Peyer's patch (tissue), 4 donors: ENCODE measurements at regions not wholly inside any gene's neighbourhood (a gene's known extent, or its start where the extent isn't known, plus 50 kb on each side); places are given as distances from the start of the nearest gene placed in this dataset.

Source experiments
- CTCF ChIP-seq, 6 experiments: fragments of 450-650 bp in 4 of 6; fragments of 200-600 bp in 2 of 6; sonication (generic) in 1 of 6; IDR thresholded peaks; one replicate each; pipeline ENCODE4 v1.5.1; 2017 to 2019; ENCODE audit warnings: antibody characterized with exemption in 6 of 6, mild to moderate bottlenecking in 3 of 6, moderate library complexity in 1 of 6
- POLR2A ChIP-seq, 2 donors: fragments of 450-650 bp; IDR thresholded peaks; one replicate each; pipeline ENCODE4 v1.5.1; 2017; ENCODE audit warnings: antibody characterized with exemption in 2 of 2, mild to moderate bottlenecking in 2 of 2, moderate library complexity in 2 of 2

DNA sequence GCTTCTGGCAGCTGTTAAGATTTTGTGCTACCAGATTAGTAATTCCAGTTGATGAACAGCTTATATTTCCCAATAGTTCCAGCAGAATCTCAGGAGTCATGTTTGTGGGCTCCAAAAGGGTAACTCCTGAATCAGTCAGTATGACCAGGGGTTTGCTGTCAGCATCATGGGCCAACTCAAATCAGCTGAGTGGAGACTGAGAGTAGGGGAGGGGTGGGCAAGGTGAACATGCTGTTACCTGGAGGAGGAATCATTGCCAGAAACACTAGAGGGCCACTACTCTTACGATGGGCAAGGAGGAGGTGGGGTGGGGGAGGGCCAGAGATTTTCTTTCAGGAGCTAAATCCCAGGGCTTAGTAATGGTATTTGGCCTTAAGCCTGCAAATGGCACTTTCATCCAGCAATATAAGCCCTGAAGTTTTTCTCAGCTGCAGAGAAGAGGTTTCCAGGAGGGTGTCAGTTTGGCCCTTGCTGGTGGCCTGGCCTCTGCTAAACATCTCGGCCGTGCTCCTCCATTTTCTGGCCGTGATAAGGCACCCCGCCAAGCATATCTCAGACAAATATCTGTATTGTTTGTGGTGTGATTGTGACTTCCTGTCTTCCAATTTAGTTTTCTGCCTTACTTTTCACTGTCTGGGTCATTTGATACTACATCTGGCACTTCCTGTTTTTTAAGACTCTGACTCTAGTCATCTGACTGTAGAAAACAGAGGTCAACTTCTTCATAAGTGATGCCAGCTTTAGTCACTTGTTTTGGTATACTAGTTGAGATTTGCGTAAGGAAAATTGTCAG, 120.5 kb upstream of the CXCR4 start:
- TF ChIP-seq CTCF (IDR thresholded peaks at IDR 0.05), result no peak
- TF ChIP-seq POLR2A (IDR thresholded peaks at IDR 0.05), result no peak
